ENCODE measurements at regions not wholly inside any gene's neighbourhood (a gene's known extent, or its start where the extent isn't known, plus 50 kb on each side); places are given as distances from the start of the nearest gene placed in this dataset.

GRCh38 chr3:64972793-64973192 is 285.0 kb upstream of the ADAMTS9 start:
- Histone ChIP-seq H3K27me3 (no peaks in the 10 kb centered on the region), H3K27ac (no peak overlapping the region), H3K9me3 (ENCODE audit: low read depth) (no peaks in the 10 kb centered on the region), H3K4me1 (ENCODE audit: low read depth) (peaks cover 5% of the 10 kb centered on the region), H3K36me3 (no peaks in the 10 kb centered on the region), H3K4me3 (no peak overlapping the region)
- TF ChIP-seq CTCF (IDR thresholded peaks at IDR 0.05; ENCODE audit: low read depth, low read length), result no peak
- DNase-seq (ENCODE audit: low read depth in 1 of 2, low spot score in 1 of 2), result no peak

- Histone ChIP-seq H3K27ac (no peak overlapping the region), H3K4me1 (ENCODE audit: low read depth) (no peaks in the 10 kb centered on the region), H3K4me3 (no peak overlapping the region), H3K9me3 (ENCODE audit: low read depth) (no peaks in the 10 kb centered on the region), H3K36me3 (no peaks in the 10 kb centered on the region), H3K27me3 (no peaks in the 10 kb centered on the region)
- TF ChIP-seq CTCF (IDR thresholded peaks at IDR 0.05; ENCODE audit: low read depth, low read length), result no peak
- DNase-seq (ENCODE audit: low read depth in 1 of 2, low spot score in 1 of 2), result no peak
Observed at GRCh38 chr3:64971602-64972001, 283.8 kb upstream of the ADAMTS9 start.

- TF ChIP-seq CTCF (IDR thresholded peaks at IDR 0.05; ENCODE audit: low read depth, low read length), result no peak
- Histone ChIP-seq H3K4me1 (ENCODE audit: low read depth) (no peaks in the 10 kb centered on the region), H3K9me3 (ENCODE audit: low read depth) (no peaks in the 10 kb centered on the region), H3K4me3 (no peak overlapping the region), H3K27ac (no peak overlapping the region), H3K27me3 (no peaks in the 10 kb centered on the region), H3K36me3 (no peaks in the 10 kb centered on the region)
- DNase-seq (ENCODE audit: low read depth in 1 of 2, low spot score in 1 of 2), result no peak
Observed at GRCh38 chr3:64970634-64971033, 282.8 kb upstream of the ADAMTS9 start.

GRCh38 chr3:64961301-64961700 is 273.5 kb upstream of the ADAMTS9 start:
- Histone ChIP-seq H3K36me3 (no peaks in the 10 kb centered on the region), H3K27me3 (no peaks in the 10 kb centered on the region), H3K9me3 (ENCODE audit: low read depth) (no peaks in the 10 kb centered on the region), H3K27ac (no peak overlapping the region), H3K4me1 (ENCODE audit: low read depth) (no peaks in the 10 kb centered on the region), H3K4me3 (no peak overlapping the region)
- TF ChIP-seq CTCF (IDR thresholded peaks at IDR 0.05; ENCODE audit: low read depth, low read length), result no peak
- DNase-seq (ENCODE audit: low read depth in 1 of 2, low spot score in 1 of 2), result no peak

GRCh38 chr3:64958199-64958843 is 270.5 kb upstream of the ADAMTS9 start:
- Histone ChIP-seq H3K9me3 (ENCODE audit: low read depth) (no peaks in the 10 kb centered on the region), H3K27me3 (no peaks in the 10 kb centered on the region), H3K27ac (no peak overlapping the region), H3K36me3 (no peaks in the 10 kb centered on the region), H3K4me1 (ENCODE audit: low read depth) (peaks cover 13% of the 10 kb centered on the region), H3K4me3 (no peak overlapping the region)
- DNase-seq (ENCODE audit: low read depth in 1 of 2, low spot score in 1 of 2), result no peak
- no peak for TF ChIP-seq CTCF (IDR thresholded peaks at IDR 0.05; ENCODE audit: low read depth, low read length)
